ENCODE measurements at regions not wholly inside any gene's neighbourhood (a gene's known extent, or its start where the extent isn't known, plus 50 kb on each side); places are given as distances from the start of the nearest gene placed in this dataset.

DNA sequence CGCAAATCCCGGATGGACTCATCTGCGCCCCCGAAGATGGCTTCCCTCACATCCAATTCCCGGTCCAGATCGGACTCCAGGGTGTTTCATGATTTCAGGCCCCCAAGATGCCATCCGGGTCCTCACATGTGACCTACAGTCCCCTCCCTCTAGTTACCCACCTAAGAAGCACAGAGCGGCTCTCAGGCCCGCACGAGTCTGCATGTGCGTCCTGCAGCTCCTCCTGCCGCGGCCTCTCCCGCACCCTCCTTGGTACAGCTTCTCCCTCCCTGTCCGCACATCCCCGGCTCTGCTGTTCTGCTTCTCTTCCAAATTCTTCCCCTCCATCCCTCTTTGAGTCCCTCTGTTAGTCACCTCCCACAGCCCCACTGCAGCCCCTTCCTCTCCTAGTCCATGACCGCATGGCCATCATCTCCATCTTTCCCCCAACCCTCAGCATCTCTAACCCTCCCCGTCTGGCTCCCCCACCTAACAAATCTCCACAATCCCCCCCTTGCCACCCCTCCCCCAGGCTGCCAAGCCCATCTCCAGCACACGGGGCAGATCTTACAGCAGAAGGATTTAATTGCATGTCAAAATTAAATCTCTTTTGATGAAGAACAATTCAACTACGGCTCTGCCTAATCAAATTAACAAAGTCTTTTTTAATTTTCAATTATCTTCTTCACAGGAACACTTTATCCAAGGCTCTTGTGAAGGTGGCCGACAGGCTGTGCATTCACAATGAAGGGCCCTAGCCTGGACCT, 231.0 kb downstream of the RBFOX3 start:
- TF ChIP-seq, protein P1, sequence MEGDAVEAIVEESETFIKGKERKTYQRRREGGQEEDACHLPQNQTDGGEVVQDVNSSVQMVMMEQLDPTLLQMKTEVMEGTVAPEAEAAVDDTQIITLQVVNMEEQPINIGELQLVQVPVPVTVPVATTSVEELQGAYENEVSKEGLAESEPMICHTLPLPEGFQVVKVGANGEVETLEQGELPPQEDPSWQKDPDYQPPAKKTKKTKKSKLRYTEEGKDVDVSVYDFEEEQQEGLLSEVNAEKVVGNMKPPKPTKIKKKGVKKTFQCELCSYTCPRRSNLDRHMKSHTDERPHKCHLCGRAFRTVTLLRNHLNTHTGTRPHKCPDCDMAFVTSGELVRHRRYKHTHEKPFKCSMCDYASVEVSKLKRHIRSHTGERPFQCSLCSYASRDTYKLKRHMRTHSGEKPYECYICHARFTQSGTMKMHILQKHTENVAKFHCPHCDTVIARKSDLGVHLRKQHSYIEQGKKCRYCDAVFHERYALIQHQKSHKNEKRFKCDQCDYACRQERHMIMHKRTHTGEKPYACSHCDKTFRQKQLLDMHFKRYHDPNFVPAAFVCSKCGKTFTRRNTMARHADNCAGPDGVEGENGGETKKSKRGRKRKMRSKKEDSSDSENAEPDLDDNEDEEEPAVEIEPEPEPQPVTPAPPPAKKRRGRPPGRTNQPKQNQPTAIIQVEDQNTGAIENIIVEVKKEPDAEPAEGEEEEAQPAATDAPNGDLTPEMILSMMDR (conservative IDR thresholded peaks at IDR 0.05; ENCODE audit: low read length), result no peak
- no peak for TF ChIP-seq EZH2phosphoT487 (IDR thresholded peaks at IDR 0.05; ENCODE audit: borderline replicate concordance)
